MCF 10A (cell line): ENCODE measurements at regions not wholly inside any gene's neighbourhood (a gene's known extent, or its start where the extent isn't known, plus 50 kb on each side); places are given as distances from the start of the nearest gene placed in this dataset.

ENCODE experiments used
- BruUV-seq: library from RNA; stranded (reverse); fragments of 400-500 nt; replicated peaks from 2 replicates; lab custom pipeline; 2021; lab: Mats Ljungman, UMichigan
- CTCF ChIA-PET: fragments of 300-600 bp; sonication (Branson Sonifier 250); formaldehyde crosslinking; extraction: SDS; loops from one replicate; lab custom pipeline; 2021; ENCODE audit warnings: antibody characterized with exemption, inconsistent platforms; lab: Yijun Ruan, JAX
- POLR2A ChIA-PET: fragments of 300-600, 350-650 bp; sonication (Branson Sonifier 250); formaldehyde crosslinking; extraction: SDS; loops from one replicate; lab custom pipeline; 2020; ENCODE audit warnings: antibody characterized with exemption, inconsistent platforms; lab: Yijun Ruan, JAX
- DNase-seq: peaks from one replicate; pipeline ENCODE4 v3.0.0-alpha.2; 2018; ENCODE audit not compliant: unreplicated experiment
- H3K27ac Mint-ChIP-seq: one replicate; pipeline ENCODE4 v1.8.0; 2022; ENCODE audit warnings: mild to moderate bottlenecking, low read depth, mixed read lengths; ENCODE audit not compliant: unreplicated experiment
- H3K27me3 Mint-ChIP-seq: one replicate; pipeline ENCODE4 v1.8.0; 2022; ENCODE audit warnings: mixed read lengths; ENCODE audit not compliant: insufficient read depth, unreplicated experiment
- H3K36me3 Mint-ChIP-seq: one replicate; pipeline ENCODE4 v1.8.0; 2022; ENCODE audit warnings: mild to moderate bottlenecking, moderate library complexity, mixed read lengths; ENCODE audit not compliant: insufficient read depth, unreplicated experiment
- H3K4me1 Mint-ChIP-seq: one replicate; pipeline ENCODE4 v1.8.0; 2022; ENCODE audit warnings: mixed read lengths; ENCODE audit not compliant: insufficient read depth, unreplicated experiment
- H3K4me3 Mint-ChIP-seq: one replicate; pipeline ENCODE4 v1.8.0; 2022; ENCODE audit warnings: mild to moderate bottlenecking, moderate library complexity, mixed read lengths; ENCODE audit not compliant: unreplicated experiment
- H3K9me3 Mint-ChIP-seq: one replicate; pipeline ENCODE4 v1.8.0; 2022; ENCODE audit warnings: mixed read lengths; ENCODE audit not compliant: unreplicated experiment
- CTCF ChIP-seq: fragments of 200-600 bp; IDR thresholded peaks from one replicate; pipeline ENCODE4 v1.8.0; 2022; ENCODE audit warnings: antibody characterized with exemption, mild to moderate bottlenecking; ENCODE audit not compliant: unreplicated experiment
- intact Hi-C: fragments of 100-400 bp; cut with micrococcal nuclease; formaldehyde crosslinking; loops from 2 replicates; pipeline ENCODE4 v1.14.1; 2022

DNA sequence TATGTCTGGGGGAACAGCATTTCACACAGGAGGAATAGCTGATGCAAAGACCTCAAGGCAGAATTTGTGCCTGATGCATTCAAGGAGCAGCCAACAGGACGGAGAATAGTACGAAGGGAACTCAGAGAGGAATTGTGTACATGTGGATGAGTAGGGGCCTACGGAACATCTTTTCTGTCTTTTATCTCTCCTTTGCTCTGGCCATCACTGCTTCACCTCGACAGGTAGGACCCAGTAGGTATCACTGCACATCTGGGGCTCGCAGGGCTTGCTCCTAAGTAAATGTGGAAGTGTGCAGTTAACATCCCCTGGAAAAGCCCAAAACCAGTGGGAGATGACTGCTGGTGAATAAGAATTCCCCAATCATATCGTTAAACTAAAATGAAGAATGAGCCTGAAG, 56.4 kb upstream of the POU1F1 start:
- H3K36me3 Mint-ChIP-seq: no peaks in the 10 kb centered on the region
- POLR2A ChIA-PET: interaction anchor here (1.1 kb wide), 1 partner anchor 16 kb away, joined by 4 read pairs; no protein-coding TSS in a partner anchor
- H3K4me1 Mint-ChIP-seq: peaks cover 18% of the 10 kb centered on the region
- no peak for TF ChIP-seq CTCF
- H3K4me3 Mint-ChIP-seq: no peak overlapping the region
- no TSS peak for BruUV-seq
- H3K27me3 Mint-ChIP-seq: no peaks in the 10 kb centered on the region
- peak overlapping the region; percentile 92 for H3K27ac Mint-ChIP-seq
- CTCF ChIA-PET: no interaction called here
- no peak for DNase-seq
- peaks cover 8% of the 10 kb centered on the region for H3K9me3 Mint-ChIP-seq
- intact Hi-C loops: no loop called here

DNA sequence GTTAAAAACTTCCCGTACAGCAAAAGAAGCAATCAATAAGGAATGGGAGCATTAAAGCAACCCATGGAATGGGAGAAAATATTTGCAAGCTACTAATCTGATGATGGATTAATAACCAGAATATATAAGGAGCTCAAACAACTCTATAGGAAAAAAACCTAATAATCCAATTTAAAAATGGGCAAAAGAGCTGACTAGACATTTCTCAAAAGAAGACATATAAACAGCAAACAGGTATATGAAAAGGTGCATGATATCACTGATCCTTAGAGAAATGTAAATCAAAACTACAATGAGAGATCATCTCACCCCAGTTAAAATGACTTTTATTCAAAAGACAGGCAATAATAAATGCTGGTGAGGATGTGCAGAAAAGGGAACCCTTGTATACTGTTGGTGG, 52.7 kb upstream of the POU1F1 start:
- intact Hi-C loops: no loop called here
- BruUV-seq: no TSS peak
- CTCF ChIA-PET: interaction anchor here (0.7 to 0.8 kb wide), 2 partner anchors 187 to 368 kb away, joined by 3 to 4 read pairs; no protein-coding TSS in a partner anchor
- Mint-ChIP-seq H3K27me3 (no peaks in the 10 kb centered on the region), H3K9me3 (peaks cover 29% of the 10 kb centered on the region), H3K36me3 (no peaks in the 10 kb centered on the region), H3K4me3 (no peak overlapping the region), H3K4me1 (peaks cover 18% of the 10 kb centered on the region), H3K27ac (no peak overlapping the region)
- POLR2A ChIA-PET: no interaction called here
- no peak for DNase-seq
- no peak for TF ChIP-seq CTCF
